ENCODE measurements at regions not wholly inside any gene's neighbourhood (a gene's known extent, or its start where the extent isn't known, plus 50 kb on each side); places are given as distances from the start of the nearest gene placed in this dataset.

- TF ChIP-seq, protein P1, sequence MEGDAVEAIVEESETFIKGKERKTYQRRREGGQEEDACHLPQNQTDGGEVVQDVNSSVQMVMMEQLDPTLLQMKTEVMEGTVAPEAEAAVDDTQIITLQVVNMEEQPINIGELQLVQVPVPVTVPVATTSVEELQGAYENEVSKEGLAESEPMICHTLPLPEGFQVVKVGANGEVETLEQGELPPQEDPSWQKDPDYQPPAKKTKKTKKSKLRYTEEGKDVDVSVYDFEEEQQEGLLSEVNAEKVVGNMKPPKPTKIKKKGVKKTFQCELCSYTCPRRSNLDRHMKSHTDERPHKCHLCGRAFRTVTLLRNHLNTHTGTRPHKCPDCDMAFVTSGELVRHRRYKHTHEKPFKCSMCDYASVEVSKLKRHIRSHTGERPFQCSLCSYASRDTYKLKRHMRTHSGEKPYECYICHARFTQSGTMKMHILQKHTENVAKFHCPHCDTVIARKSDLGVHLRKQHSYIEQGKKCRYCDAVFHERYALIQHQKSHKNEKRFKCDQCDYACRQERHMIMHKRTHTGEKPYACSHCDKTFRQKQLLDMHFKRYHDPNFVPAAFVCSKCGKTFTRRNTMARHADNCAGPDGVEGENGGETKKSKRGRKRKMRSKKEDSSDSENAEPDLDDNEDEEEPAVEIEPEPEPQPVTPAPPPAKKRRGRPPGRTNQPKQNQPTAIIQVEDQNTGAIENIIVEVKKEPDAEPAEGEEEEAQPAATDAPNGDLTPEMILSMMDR (IDR thresholded peaks at IDR 0.05; ENCODE audit: insufficient read depth, low read depth, low read length): no peak
- TF ChIP-seq EZH2 (IDR thresholded peaks at IDR 0.05; ENCODE audit: insufficient read depth, low read length): no peak
Observed at GRCh38 chr1:87599569-87599968, 270.9 kb downstream of the LMO4 start.
